HG02678 (cell line): ENCODE measurements at regions not wholly inside any gene's neighbourhood (a gene's known extent, or its start where the extent isn't known, plus 50 kb on each side); places are given as distances from the start of the nearest gene placed in this dataset.

Source experiments
- ATAC-seq: cut with Tn5 transposase; IDR thresholded peaks from one replicate; pipeline ENCODE4 v1.9.1; 2021; ENCODE audit warnings: mild to moderate bottlenecking, moderate library complexity; ENCODE audit not compliant: unreplicated experiment

DNA sequence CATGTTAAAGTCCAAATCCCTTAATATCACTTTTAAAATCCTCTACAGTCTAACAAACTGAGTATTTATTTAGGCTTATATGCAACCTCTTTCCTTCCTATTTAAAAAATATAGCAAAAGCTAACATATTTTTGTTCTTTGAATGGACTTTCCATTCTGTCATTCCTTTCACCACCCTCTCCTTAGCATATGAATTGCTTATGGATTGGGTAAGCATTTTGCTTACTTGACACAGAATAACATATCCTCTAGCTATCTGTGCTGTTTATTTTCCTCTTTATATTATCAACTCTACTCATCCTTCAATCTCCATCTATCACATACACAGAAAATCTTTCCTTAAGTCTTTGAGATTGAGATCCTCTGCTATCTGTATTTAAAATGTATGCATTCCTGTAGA is 206.1 kb upstream of the NEIL3 start:
- ATAC-seq, result no peak

GRCh38 chr4:177105536-177105935 is 204.1 kb upstream of the NEIL3 start:
- ATAC-seq, result no peak

- no peak for ATAC-seq
Measured at GRCh38 chr4:177107288-177107921, 202.3 kb upstream of the NEIL3 start.

DNA sequence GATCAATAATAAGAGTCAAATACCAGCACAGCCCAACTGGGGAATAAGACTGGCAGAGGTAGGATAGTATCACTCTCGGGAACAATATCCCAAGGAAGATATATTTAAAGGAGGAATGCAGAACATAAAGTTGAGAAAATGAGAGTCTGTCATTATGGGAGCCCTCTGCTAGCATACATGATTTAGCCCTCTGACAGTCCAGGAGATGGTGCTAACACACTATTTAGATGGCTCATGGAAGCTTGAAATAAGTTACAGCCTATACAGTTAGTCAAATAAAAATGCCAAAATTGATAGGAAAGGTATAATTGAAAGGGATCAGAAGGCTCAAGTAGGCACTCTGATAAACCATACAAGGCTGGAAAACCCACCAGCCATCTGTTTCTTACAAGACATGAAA is 201.0 kb upstream of the NEIL3 start:
- ATAC-seq, result no peak

DNA sequence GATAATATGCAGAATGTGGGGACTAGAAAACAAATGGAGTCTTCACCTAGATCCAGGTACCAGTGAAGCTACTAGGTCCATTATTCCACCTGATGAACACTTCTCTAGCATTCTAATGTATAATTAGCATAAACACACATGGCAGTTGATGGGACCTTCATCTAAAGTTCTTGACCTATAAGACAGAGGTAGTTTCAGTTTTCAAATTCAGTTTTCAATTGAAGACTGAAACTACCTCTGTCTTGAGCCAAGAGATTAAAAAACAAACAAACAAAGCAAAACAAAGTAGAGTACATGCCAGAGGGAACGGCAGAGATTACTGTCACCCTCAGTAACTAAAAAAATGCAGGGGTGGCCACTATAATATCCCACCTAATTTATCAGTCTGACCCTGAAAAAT is 199.9 kb upstream of the NEIL3 start:
- ATAC-seq, result no peak

GRCh38 chr4:177116161-177116560 is 193.5 kb upstream of the NEIL3 start:
- ATAC-seq, result no peak

- ATAC-seq, result no peak
Measured at GRCh38 chr4:177117256-177117655, 192.4 kb upstream of the NEIL3 start.

- ATAC-seq, result no peak
Measured at GRCh38 chr4:177118596-177118995, 191.1 kb upstream of the NEIL3 start.

DNA sequence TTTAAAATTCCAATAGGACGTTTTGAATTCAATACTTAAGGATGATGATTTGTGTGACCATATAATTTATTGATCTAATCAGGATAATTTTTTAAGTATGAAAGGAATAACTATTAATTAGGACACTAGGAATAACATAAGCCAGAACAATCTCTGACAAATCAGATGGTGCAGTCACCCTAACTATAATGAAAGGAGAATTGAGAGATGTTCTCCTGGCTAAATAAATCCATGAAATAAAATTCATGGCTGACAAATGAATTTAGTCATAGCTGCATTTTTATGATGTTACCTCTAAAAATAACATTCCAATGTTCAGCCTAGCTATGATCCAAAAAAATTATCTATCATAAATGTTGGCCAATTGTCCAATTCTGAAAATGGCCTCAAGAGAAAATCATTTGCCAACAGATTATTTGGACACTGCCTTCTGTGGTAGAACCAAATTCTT is 190.6 kb upstream of the NEIL3 start:
- no peak for ATAC-seq

- no peak for ATAC-seq
Measured at GRCh38 chr4:177119691-177120090, 190.0 kb upstream of the NEIL3 start.

DNA sequence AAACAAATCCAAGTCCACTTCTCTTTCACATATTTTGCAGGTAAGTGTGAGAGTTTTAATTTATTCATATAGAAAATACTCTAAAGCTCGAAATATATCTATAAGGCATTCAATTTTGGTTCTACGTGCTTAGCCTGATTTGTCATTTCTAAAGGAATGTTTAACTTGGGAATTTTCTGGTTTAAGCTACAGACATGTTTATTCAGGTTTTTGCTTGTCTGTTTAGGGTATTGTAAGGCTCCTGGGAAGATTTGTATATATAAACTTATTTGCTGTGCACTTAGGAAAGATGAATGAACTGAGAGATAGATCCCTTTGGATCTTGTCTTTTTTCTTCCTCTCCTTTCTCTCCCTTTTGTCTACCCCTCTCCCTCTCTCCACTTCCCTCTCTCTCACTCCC is 185.9 kb upstream of the NEIL3 start:
- no peak for ATAC-seq

GRCh38 chr4:177124349-177125064 is 185.2 kb upstream of the NEIL3 start:
- ATAC-seq, result no peak

DNA sequence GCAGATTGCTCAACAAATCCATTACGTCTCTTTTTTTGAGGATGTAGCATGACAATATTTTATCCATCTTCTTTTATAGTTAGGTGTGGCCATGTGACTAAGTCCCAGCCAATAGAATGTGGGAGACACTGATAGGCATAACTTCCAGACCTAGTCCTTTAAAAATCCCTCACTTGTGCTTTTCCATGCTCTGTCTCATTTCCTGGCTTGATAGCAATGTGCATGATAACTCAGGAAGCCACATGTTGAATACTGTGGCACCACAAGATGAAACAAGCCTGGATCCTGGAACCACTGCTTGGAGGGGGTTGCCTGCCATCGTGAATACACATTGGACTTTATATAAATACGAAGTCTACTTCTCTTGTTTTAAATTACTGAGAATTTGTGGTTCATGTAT is 184.0 kb upstream of the NEIL3 start:
- ATAC-seq, result no peak

DNA sequence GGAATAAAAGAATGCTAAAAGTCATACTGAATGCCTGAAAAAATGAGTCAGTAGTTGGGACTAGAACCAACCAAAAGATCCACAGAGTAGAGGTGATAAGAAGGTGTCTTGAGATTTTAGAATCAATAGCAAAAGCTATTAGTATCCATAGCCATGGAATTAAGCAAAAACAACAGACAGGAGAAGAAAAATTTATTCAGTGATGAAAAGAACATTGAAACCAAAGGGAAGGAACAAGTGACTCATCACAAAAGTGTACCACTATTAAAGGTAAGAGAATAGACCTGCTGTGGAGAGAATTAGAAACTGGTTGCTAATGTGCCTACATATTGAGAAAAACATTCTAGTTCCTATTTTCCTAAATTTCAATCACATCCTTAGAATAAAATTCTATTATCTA is 182.0 kb upstream of the NEIL3 start:
- no peak for ATAC-seq

DNA sequence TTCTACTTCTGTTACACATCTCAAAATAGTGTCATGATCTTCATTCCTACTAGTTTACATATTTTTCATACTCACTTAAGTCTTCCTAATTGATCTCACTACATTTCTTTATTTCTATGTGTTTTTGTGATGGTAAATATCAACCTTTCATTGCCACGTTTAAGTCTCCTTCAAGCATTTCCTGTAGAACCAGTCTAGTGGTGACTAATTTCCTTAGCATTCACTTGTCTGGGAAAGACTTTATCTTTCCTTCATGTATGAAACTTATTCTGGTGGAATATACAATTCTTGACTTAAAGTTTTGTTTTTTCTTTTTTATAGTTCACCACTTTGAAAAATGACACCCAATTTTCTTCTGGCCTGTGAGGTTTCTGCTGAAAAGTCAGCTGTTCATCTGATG is 181.4 kb upstream of the NEIL3 start:
- no peak for ATAC-seq

- ATAC-seq, result no peak
Measured at GRCh38 chr4:177131736-177132135, 177.9 kb upstream of the NEIL3 start.

- ATAC-seq, result no peak
Measured at GRCh38 chr4:177147668-177148067, 162.0 kb upstream of the NEIL3 start.

GRCh38 chr4:177155454-177155853 is 154.2 kb upstream of the NEIL3 start:
- no peak for ATAC-seq

- no peak for ATAC-seq
Measured at GRCh38 chr4:177159600-177159999, 150.1 kb upstream of the NEIL3 start.

DNA sequence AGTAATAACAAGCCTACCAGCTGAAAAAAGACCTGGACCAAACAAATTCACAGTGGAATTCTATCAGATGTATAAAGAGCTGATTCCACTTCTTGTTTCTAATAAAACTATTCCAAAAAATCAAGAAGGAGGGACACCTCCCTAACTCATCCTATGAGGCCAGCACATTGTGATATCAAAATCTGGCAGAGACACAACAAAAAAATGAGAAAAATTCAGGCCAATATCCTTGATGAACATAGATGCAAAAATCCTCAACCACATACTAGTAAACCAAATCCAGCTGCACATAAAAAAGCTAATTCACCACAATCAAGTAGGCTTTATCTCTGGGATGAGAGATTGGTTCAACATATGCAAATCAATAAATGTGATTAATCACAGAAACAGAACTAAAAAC is 147.9 kb upstream of the NEIL3 start:
- no peak for ATAC-seq

GRCh38 chr4:177163532-177163931 is 146.1 kb upstream of the NEIL3 start:
- no peak for ATAC-seq

DNA sequence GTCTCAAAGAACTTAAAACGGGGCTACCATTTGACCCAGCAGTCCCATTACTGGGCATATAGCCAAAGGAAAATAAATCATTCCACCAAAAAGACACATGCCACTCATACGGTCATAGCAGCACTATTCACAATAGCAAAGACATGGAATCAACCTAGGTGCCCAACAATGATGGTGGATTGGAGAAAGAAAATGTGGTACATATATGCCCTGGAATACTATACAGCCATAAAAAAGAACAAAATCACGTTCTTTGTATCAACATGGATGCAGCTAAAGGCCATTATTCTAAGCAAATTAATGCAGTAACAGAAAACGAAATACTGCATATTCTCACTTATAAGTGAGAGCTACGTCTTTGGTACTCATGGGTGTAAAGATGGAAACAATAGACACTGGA is 138.1 kb upstream of the NEIL3 start:
- no peak for ATAC-seq

GRCh38 chr4:177175473-177175872 is 134.2 kb upstream of the NEIL3 start:
- ATAC-seq, result no peak
